HepG2 (cell line): ENCODE measurements at regions not wholly inside any gene's neighbourhood (a gene's known extent, or its start where the extent isn't known, plus 50 kb on each side); places are given as distances from the start of the nearest gene placed in this dataset.

Experiments used
- ATAC-seq: fragments of 200-7000 bp; cut with Tn5 transposase; 3 replicates; pipeline ENCODE4 v1.9.1; 2020; ENCODE audit warnings: mild to moderate bottlenecking, moderate library complexity
- BruUV-seq: library from RNA; stranded (reverse); fragments of 400-500 nt; replicated peaks from 2 replicates; lab custom pipeline; 2021; lab: Mats Ljungman, UMichigan
- CTCF ChIA-PET: fragments of 300-600 bp; formaldehyde crosslinking; extraction: SDS; loops from one replicate; lab custom pipeline; 2021; ENCODE audit warnings: low total read pairs, inconsistent platforms, low intra/inter-chr PET ratio; lab: Yijun Ruan, JAX
- POLR2A ChIA-PET: fragments of 350-600 bp; sonication (Branson Sonifier 250); formaldehyde crosslinking; loops from one replicate; lab custom pipeline; 2020; ENCODE audit warnings: antibody characterized with exemption, inconsistent platforms; lab: Yijun Ruan, JAX
- DNase-seq: peaks from one replicate; pipeline ENCODE4 v3.0.0-alpha.2; 2015; ENCODE audit warnings: low spot score
- FAIRE-seq: peaks from 3 replicates; lab custom pipeline; 2011; peaks lifted over from hg19 to GRCh38; lab: Jason Lieb, UNC
- H2AFZ ChIP-seq: one replicate; pipeline ENCODE4 v1.6.1; 2011; ENCODE audit warnings: low read length, inconsistent platforms
- H3K27ac ChIP-seq: fragments of 300-600 bp; 3 replicates; pipeline ENCODE4 v1.8.0; 2011; ENCODE audit warnings: mixed run types, mild to moderate bottlenecking, mixed read lengths, low read length, inconsistent platforms; ENCODE audit not compliant: insufficient read depth; ENCODE audit errors: extremely low read length
- H3K27me3 ChIP-seq, 2 experiments: fragments of 200-600 bp in 1 of 2; 2 replicates in 1 of 2; 3 replicates in 1 of 2; pipeline versions ENCODE4 v1.6.0 to v1.8.0; 2011; ENCODE audit warnings: low read length in 2 of 2, mild to moderate bottlenecking in 2 of 2, moderate library complexity in 2 of 2, inconsistent platforms in 1 of 2; ENCODE audit not compliant: insufficient read depth in 2 of 2, control insufficient read depth in 1 of 2
- H3K36me3 ChIP-seq, 2 experiments: fragments of 200-600 bp in 1 of 2; replicated peaks in 1 of 2; 2 replicates in 1 of 2; 3 replicates in 1 of 2; pipeline versions ENCODE4 v1.5.1 to v1.8.0; 2011; ENCODE audit warnings: low read length in 2 of 2, inconsistent platforms in 1 of 2; ENCODE audit not compliant: insufficient read depth in 2 of 2, control insufficient read depth in 1 of 2
- H3K4me1 ChIP-seq: 2 replicates; pipeline ENCODE4 v1.5.1; 2012; ENCODE audit warnings: low read length, inconsistent platforms; ENCODE audit not compliant: insufficient read depth
- H3K4me2 ChIP-seq: 2 replicates; pipeline ENCODE4 v1.6.0; 2011; ENCODE audit warnings: low read depth, low read length, inconsistent platforms
- H3K4me3 ChIP-seq, 3 experiments: fragments of 200-600 bp in 1 of 3; sonication (generic), shearing (Covaris generic) in 1 of 3; replicated peaks in 1 of 3; 2 replicates each; pipeline ENCODE4 v1.5.1; 2011 to 2016; ENCODE audit warnings: low read length in 3 of 3, inconsistent platforms in 2 of 3, low read depth in 2 of 3, mild to moderate bottlenecking in 2 of 3, control low read depth in 1 of 3, mixed read lengths in 1 of 3; ENCODE audit not compliant: insufficient read depth in 1 of 3
- H3K79me2 ChIP-seq: one replicate; pipeline ENCODE4 v1.6.1; 2011; ENCODE audit warnings: low read length, inconsistent platforms; ENCODE audit not compliant: insufficient read depth
- H3K9ac ChIP-seq: 2 replicates; pipeline ENCODE4 v1.6.0; 2011; ENCODE audit warnings: mild to moderate bottlenecking, low read depth, low read length, inconsistent platforms; ENCODE audit not compliant: insufficient read depth
- H3K9me3 ChIP-seq: 2 replicates; pipeline ENCODE4 v1.5.1; 2012; ENCODE audit warnings: mild to moderate bottlenecking, low read length
- H4K20me1 ChIP-seq: 2 replicates; pipeline ENCODE4 v1.6.0; 2011; ENCODE audit warnings: inconsistent platforms, mild to moderate bottlenecking, low read length, moderate library complexity; ENCODE audit not compliant: insufficient read depth
- CBX1 ChIP-seq: IDR thresholded peaks from one replicate; pipeline ENCODE4 v1.6.1; 2016; ENCODE audit warnings: antibody characterized with exemption, low read depth
- ELF4 ChIP-seq: sonication (generic); formaldehyde crosslinking; IDR thresholded peaks from 2 replicates; pipeline ENCODE4 v1.5.0; 2020; ENCODE audit warnings: missing genetic modification reagents, mild to moderate bottlenecking, moderate library complexity, borderline replicate concordance
- HES4 ChIP-seq: sonication (generic); formaldehyde crosslinking; IDR thresholded peaks from 2 replicates; pipeline ENCODE4 v1.9.0; 2021; ENCODE audit warnings: mild to moderate bottlenecking, missing genetic modification reagents, borderline replicate concordance
- HOXA9 ChIP-seq: sonication (generic); formaldehyde crosslinking; IDR thresholded peaks from 2 replicates; pipeline ENCODE4 v1.8.1; 2022; ENCODE audit warnings: missing genetic modification reagents, mild to moderate bottlenecking, moderate library complexity, borderline replicate concordance
- KAT7 ChIP-seq: IDR thresholded peaks from 2 replicates; pipeline ENCODE4 v1.6.1; 2018; ENCODE audit warnings: borderline replicate concordance, missing compliant biosample characterization
- KDM5B ChIP-seq: sonication (generic); formaldehyde crosslinking; IDR thresholded peaks from 2 replicates; pipeline ENCODE4 v1.4.0; 2020; ENCODE audit warnings: missing genetic modification reagents, mild to moderate bottlenecking, borderline replicate concordance
- KLF11 ChIP-seq: IDR thresholded peaks from 2 replicates; pipeline ENCODE4 v1.6.1; 2016; ENCODE audit warnings: missing compliant biosample characterization
- MYC ChIP-seq: sonication (generic); formaldehyde crosslinking; IDR thresholded peaks from 2 replicates; pipeline ENCODE4 v1.9.0; 2021; ENCODE audit warnings: missing genetic modification reagents, borderline replicate concordance
- NCOR1 ChIP-seq: fragments of 200-600 bp; sonication (generic); IDR thresholded peaks from 2 replicates; pipeline ENCODE4 v1.7.0; 2017; ENCODE audit warnings: antibody characterized with exemption, low read length, borderline replicate concordance
- NFATC3 ChIP-seq: sonication (generic); formaldehyde crosslinking; IDR thresholded peaks from 2 replicates; pipeline ENCODE4 v1.5.1; 2020; ENCODE audit warnings: mild to moderate bottlenecking, missing genetic modification reagents
- SNAI1 ChIP-seq: sonication (generic); formaldehyde crosslinking; IDR thresholded peaks from 2 replicates; pipeline ENCODE4 v1.5.0; 2020; ENCODE audit warnings: mild to moderate bottlenecking, missing genetic modification reagents, borderline replicate concordance
- SNRNP70 ChIP-seq: fragments of 200-400 bp; formaldehyde crosslinking; IDR thresholded peaks from 2 replicates; pipeline ENCODE4 v1.6.1; 2017; ENCODE audit warnings: mild to moderate bottlenecking, low read depth, low read length, moderate library complexity
- SP1 ChIP-seq, 2 experiments: fragments of 450-650 bp in 1 of 2; sonication (generic) in 1 of 2; formaldehyde crosslinking in 1 of 2; IDR thresholded peaks; 2 replicates each; pipeline versions ENCODE4 v1.4.0 to v1.6.1; 2016 to 2020; ENCODE audit warnings: missing genetic modification reagents in 1 of 2
- ZFP90 ChIP-seq: sonication (generic); formaldehyde crosslinking; IDR thresholded peaks from 2 replicates; pipeline ENCODE4 v1.8.0; 2022; ENCODE audit warnings: missing genetic modification reagents, mild to moderate bottlenecking, inconsistent platforms, borderline replicate concordance
- ZNF598 ChIP-seq: sonication (generic); formaldehyde crosslinking; IDR thresholded peaks from 2 replicates; pipeline ENCODE4 v1.5.1; 2020; ENCODE audit warnings: mild to moderate bottlenecking, missing genetic modification reagents, borderline replicate concordance
- ZNF839 ChIP-seq: sonication (generic); formaldehyde crosslinking; IDR thresholded peaks from 2 replicates; pipeline ENCODE4 v1.4.0; 2020; ENCODE audit warnings: missing genetic modification reagents, mild to moderate bottlenecking, borderline replicate concordance
- WGBS: methylation state at CpG from one replicate; pipeline ENCODE4 v1.1.6; 2017; ENCODE audit warnings: low lambda C conversion rate; 5-methylcytosine and 5-hydroxymethylcytosine counted together
- in situ Hi-C: cut with HindIII; loops from 2 replicates; pipeline ENCODE4 v1.10.0; 2017; ENCODE audit warnings: low pct_unique_long_range_greater_than_20kb; ENCODE audit not compliant: extremely low pct_ligation_motif_present
- intact Hi-C: fragments of 100-400 bp; cut with micrococcal nuclease; formaldehyde crosslinking; loops from one replicate; pipeline ENCODE4 v1.10.0; 2022; ENCODE audit not compliant: unreplicated experiment
- TF ChIP-seq, protein P1 (sequence below): sonication (generic); formaldehyde crosslinking; IDR thresholded peaks from 2 replicates; pipeline ENCODE4 v1.4.0; 2020; ENCODE audit warnings: missing genetic modification reagents
- TF ChIP-seq, protein P2 (sequence below): fragments of 450-650 bp; IDR thresholded peaks from 2 replicates; pipeline ENCODE4 v1.6.1; 2016

DNA sequence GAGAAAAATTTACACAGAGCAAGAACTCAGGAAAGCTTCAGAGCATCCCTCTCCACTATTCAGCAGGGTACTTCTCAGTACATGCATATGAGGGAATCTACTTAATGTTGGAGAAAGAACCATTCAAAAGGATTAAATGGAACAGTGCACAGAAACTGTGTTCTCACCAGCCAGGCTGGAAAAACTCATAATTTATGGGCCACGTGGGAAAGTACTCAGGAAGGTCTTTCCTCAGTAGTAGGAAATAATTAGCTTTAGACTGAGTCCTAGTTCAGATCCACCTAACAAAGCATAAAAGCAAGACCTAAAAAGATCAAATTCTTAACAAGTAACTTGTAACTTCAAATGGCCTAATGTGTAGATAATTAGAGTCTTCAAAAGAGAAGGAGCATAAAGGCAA, 134.0 kb downstream of the FAM76B start:
- Histone ChIP-seq H3K4me3 (no peak overlapping the region), H2AFZ (no peak overlapping the region), H3K27me3 (no peaks in the 10 kb centered on the region; a peak in 1 of 5 replicates), H3K36me3 (no peaks in the 10 kb centered on the region)
- POLR2A ChIA-PET, result no interaction called here
- CTCF ChIA-PET, result no interaction called here
- TF ChIP-seq ZNF839 (CRISPR knock-in tag), result no peak
- TF ChIP-seq, all 625 proteins: peak for 0
- in situ Hi-C loops (no loop called here), intact Hi-C loops (no loop called here)
- H3K9ac ChIP-seq, result no peak overlapping the region
- BruUV-seq, result no TSS peak
- 4% methylated on average over 1 of the region's 1 CpG for WGBS
- H3K9me3 ChIP-seq, result no peaks in the 10 kb centered on the region
- FAIRE-seq (no peak), DNase-seq (no peak), ATAC-seq (no peak)
- no peaks in the 10 kb centered on the region for H4K20me1 ChIP-seq
- no peak overlapping the region for H3K27ac ChIP-seq
- no peak overlapping the region for H3K4me2 ChIP-seq
- no peaks in the 10 kb centered on the region for H3K4me1 ChIP-seq
- no peaks in the 10 kb centered on the region for H3K79me2 ChIP-seq

DNA sequence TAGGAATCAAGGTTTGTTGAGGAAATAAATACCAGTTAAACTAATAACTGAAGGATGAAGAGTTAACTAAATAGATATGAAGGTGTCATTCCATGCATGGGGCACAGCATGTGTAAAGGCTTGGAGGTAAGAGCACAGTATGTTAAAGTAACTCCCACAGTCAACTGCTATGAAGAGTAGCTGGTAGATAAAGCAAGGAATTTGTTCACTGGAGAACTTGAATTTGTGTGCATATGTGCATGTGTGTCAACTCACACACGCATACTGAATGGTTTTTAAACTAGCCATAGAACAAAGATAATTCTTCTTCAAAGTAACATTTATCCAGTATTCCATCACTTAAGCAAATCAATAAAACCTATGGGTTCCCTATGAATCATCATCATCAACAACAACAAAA, 135.9 kb downstream of the FAM76B start:
- no peaks in the 10 kb centered on the region for H3K9me3 ChIP-seq
- no peaks in the 10 kb centered on the region; a peak in 1 of 5 replicates for H3K27me3 ChIP-seq
- no peak for FAIRE-seq
- H3K4me2 ChIP-seq, result no peak overlapping the region
- H3K4me3 ChIP-seq, result no peak overlapping the region
- H4K20me1 ChIP-seq, result no peaks in the 10 kb centered on the region
- ChIA-PET POLR2A (no interaction called here), CTCF (no interaction called here)
- no peak for ATAC-seq
- no peak overlapping the region for H2AFZ ChIP-seq
- no peak for DNase-seq
- H3K4me1 ChIP-seq, result no peaks in the 10 kb centered on the region
- H3K9ac ChIP-seq, result no peak overlapping the region
- H3K27ac ChIP-seq, result no peak overlapping the region
- in situ Hi-C loops, result no loop called here
- no peaks in the 10 kb centered on the region for H3K36me3 ChIP-seq
- BruUV-seq, result no TSS peak
- intact Hi-C loops, result no loop called here
- WGBS, result 11% methylated on average over 1 of the region's 1 CpG
- TF ChIP-seq SNAI1 (no peak), ZFP90 (CRISPR knock-in tag) (no peak), SP1 (IDR thresholded peaks at IDR 0.05) (no peak), SP1 (CRISPR knock-in tag; IDR thresholded peaks at IDR 0.05) (no peak), NFATC3 (CRISPR knock-in tag) (no peak), ZNF598 (CRISPR knock-in tag) (no peak), KLF11 (CRISPR knock-in tag) (no peak), NCOR1 (no peak), KAT7 (no peak), SNRNP70 (no peak), HES4 (CRISPR knock-in tag) (no peak), CBX1 (no peak), MYC (CRISPR knock-in tag) (no peak), HOXA9 (CRISPR knock-in tag) (no peak), ELF4 (CRISPR knock-in tag) (no peak), KDM5B (CRISPR knock-in tag) (no peak)
- TF ChIP-seq, protein P1, sequence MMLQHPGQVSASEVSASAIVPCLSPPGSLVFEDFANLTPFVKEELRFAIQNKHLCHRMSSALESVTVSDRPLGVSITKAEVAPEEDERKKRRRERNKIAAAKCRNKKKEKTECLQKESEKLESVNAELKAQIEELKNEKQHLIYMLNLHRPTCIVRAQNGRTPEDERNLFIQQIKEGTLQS (CRISPR knock-in tag), result no peak
- TF ChIP-seq, protein P2, sequence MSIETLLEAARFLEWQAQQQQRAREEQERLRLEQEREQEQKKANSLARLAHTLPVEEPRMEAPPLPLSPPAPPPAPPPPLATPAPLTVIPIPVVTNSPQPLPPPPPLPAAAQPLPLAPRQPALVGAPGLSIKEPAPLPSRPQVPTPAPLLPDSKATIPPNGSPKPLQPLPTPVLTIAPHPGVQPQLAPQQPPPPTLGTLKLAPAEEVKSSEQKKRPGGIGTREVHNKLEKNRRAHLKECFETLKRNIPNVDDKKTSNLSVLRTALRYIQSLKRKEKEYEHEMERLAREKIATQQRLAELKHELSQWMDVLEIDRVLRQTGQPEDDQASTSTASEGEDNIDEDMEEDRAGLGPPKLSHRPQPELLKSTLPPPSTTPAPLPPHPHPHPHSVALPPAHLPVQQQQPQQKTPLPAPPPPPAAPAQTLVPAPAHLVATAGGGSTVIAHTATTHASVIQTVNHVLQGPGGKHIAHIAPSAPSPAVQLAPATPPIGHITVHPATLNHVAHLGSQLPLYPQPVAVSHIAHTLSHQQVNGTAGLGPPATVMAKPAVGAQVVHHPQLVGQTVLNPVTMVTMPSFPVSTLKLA, result no peak
- H3K79me2 ChIP-seq, result no peaks in the 10 kb centered on the region
